ENCODE measurements at regions not wholly inside any gene's neighbourhood (a gene's known extent, or its start where the extent isn't known, plus 50 kb on each side); places are given as distances from the start of the nearest gene placed in this dataset.
"Not testable (repeated sequence)": the region's sequence is repeated elsewhere in the genome, so short reads cannot be mapped to it uniquely, and the experiment has no call there.

DNA sequence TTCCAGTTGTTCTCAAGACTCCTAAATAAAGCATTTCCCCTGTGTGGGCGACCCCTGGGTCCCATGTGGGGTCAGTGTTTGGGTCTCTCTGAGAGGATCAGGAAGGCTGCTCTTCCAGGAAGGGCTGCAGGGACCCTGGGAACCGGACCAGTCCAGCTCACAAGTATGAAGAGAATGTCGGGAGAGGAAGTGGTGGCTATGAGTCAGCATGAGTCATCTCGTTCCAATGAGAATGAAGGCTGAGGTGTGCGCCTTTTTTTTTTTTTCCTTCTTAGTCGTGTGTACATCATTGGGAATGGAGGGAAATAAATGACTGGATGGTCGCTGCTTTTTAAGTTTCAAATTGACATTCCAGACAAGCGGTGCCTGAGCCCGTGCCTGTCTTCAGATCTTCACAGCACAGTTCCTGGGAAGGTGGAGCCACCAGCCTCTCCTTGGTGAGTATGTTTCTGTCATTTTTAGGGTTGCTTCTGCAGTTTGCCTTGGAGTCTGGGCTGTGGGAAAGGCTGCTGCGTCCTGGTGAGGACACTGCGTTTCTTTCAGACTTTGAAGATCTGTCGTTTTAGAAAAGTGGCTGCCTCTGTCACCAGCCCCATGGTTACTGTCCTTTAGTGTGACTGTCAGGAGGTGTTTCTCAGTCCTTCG is 292.6 kb upstream of the PLGLB2 start:
- DNase-seq (ENCODE audit: low read depth); in situ Hi-C loops (cut with HindIII; ENCODE audit: low pct_unique_long_range_greater_than_20kb, low sequenced_read_pairs): not testable (repeated sequence)

DNA sequence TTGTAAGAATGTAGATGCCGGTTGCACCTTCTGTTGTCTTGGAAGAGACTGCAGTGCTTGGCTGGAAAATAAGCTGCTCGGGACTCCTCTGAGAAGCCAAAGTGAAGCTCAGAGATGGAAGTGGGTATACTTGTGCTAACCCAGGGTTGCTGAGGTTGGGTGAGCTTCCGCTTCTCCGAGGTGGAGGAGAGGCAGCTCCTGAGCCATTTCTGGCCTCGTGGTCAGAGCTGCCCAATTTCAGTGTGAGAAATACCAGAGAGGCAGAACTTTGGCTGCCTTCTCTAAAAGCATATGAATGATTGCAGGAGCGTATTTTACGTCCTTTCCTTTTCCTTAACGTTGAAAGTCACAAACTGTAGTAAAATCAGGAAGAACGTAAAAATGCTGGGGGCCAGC is 292.0 kb upstream of the PLGLB2 start:
- DNase-seq (ENCODE audit: low read depth); in situ Hi-C loops (cut with HindIII; ENCODE audit: low pct_unique_long_range_greater_than_20kb, low sequenced_read_pairs): not testable (repeated sequence)

DNA sequence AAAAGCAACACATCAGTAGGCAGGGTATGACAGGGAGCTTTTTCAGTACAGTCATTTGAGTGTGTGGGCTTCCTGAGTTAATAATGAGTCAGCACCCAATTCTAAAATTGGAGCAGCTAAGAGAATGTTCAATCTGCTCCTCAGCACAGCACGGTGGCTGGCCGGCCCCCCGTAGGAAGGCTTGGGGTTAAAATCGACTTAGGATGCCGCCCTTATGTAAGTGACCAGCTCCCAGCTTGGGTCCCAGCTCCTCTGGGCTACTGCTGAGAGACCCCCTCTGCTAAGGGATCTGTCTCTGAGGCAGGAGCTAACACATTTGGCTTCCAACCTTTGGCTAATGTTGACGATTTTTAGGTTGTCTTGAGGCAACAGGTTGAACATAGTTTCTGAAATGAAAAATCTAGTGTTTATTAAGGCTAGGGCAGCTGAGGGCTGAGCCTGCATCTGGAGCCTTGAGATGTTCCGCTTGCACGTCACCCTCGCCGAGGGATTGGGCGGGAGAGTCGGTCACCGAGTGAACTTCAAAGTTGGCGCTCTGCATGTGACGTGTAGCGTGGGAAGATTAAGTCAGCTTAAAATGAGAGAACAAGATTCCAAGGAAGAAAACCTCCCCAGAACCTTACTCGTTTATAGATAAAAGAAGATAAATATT is 291.3 kb upstream of the PLGLB2 start:
- in situ Hi-C loops (cut with HindIII; ENCODE audit: low pct_unique_long_range_greater_than_20kb, low sequenced_read_pairs), result not testable (repeated sequence)
- peak; percentile 52 for DNase-seq (ENCODE audit: low read depth)

DNA sequence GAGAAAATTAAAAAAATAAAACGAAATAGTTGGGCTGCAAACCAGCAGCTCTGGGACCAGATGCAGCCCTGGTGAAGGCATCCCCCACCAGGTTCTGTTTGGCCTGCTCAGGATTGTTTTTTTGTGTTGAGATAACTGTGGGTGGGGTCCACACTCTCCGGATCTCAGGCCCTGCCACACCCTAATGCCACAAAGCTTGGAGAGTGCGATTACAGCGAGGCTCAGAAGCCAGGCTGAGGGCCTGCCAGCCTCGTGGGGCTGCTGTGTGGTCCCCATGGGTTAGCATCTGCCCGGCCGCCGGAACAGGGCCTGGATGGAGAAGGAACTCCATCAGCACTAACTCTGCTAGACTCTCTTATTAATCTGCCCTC is 290.8 kb upstream of the PLGLB2 start:
- DNase-seq (ENCODE audit: low read depth); in situ Hi-C loops (cut with HindIII; ENCODE audit: low pct_unique_long_range_greater_than_20kb, low sequenced_read_pairs): not testable (repeated sequence)

DNA sequence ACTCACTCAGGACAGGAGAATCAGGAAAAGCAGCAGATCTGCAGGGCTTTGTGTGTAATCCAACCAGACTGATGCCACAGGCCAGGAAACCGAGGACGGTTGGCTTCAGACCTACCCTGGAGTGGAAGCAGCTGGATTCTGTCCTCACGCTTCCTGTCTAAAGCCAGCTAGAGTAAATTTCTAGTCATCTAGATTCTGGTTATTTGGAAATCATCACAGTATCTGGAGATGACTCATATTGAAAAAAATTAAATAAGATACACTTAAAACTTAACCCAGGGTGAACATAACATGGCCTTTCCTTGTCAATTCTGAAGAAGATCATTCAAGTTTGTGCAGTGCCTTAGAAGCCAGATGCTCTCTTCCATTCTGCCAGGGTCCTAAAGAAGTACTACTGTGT is 288.9 kb upstream of the PLGLB2 start:
- DNase-seq (ENCODE audit: low read depth); in situ Hi-C loops (cut with HindIII; ENCODE audit: low pct_unique_long_range_greater_than_20kb, low sequenced_read_pairs): not testable (repeated sequence)

DNA sequence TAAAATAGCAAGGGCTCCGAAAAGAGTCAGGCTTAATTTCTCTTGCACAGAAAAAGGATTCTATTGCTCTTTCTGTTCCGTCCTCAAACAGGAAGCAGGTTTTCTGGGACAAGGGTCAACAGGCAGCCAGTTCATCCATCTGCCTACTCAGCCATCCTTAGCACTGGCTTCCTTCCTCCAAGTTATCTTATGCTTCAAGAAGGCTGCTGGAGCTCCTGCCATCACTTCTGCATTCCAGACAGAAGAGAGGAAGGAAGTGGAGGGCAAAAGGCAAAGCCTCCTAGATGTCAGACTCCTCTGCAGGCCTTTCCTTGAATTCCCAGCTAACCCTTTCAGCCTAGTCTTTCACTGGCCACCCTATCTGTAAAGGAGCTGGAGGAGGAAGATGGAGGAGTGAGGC is 287.8 kb upstream of the PLGLB2 start:
- DNase-seq (ENCODE audit: low read depth); in situ Hi-C loops (cut with HindIII; ENCODE audit: low pct_unique_long_range_greater_than_20kb, low sequenced_read_pairs): not testable (repeated sequence)

DNA sequence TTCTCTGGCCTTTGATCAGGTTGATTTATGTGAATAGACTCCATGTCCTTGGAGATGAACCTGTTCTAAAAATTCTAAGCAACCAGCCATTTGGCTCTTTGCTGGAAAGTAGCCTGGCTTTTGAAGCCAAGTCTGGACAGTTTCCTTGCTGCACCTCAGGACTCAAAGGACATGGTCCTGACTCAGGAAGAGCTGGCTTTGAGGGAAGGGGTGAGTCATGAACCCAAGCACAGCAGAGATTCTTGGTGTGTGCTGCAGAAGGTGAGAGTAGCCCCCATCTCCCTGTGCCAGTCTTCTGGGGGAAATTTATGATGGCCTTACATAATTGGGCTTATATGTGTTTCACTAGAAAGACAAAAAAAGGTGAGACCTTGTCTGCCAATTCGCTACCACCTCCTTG is 287.2 kb upstream of the PLGLB2 start:
- DNase-seq (ENCODE audit: low read depth); in situ Hi-C loops (cut with HindIII; ENCODE audit: low pct_unique_long_range_greater_than_20kb, low sequenced_read_pairs): not testable (repeated sequence)

DNA sequence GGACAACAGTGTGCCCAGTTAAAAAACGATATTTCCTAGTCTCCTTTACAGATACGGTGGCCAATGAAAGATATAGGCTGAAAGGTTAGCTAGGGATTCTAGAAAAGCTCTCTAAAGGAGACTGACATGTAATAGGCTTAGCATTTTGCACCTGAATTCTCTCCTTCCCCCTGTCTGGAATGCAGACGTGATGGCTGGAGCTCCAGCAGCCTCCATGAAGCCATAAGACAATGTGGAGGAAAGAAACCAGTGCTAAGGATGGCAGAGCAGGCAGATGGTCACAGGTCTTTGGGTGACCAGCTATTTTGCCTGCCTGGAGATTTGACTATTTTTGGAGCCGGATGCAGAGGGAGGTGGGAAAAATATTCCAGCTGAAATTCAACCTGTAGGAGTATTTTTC is 286.2 kb upstream of the PLGLB2 start:
- in situ Hi-C loops (cut with HindIII; ENCODE audit: low pct_unique_long_range_greater_than_20kb, low sequenced_read_pairs), result not testable (repeated sequence)

DNA sequence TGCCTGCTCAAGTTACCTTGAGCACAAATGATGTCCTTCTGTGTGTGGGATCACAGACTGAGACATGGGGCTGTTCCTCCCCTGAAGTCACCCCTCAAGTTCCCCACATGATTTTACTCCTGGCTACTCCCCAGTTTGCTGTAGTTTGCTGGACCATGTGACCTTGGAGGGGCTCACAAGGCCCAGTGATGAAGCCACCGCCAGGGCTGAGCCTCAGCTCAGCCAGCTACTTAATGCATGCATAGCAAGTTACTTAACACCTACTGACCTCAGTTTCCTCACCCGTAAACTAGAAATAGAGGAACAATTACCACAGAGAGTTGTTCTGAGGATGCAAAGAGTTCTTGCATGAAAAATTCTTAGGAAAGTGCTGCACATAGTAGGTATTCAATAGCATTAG is 283.7 kb upstream of the PLGLB2 start:
- in situ Hi-C loops (cut with HindIII; ENCODE audit: low pct_unique_long_range_greater_than_20kb, low sequenced_read_pairs); DNase-seq (ENCODE audit: low read depth): not testable (repeated sequence)

More for the DNA sequence above, 286.2 kb upstream of the PLGLB2 start:
- DNase-seq (ENCODE audit: low read depth), result not testable (repeated sequence)

DNA sequence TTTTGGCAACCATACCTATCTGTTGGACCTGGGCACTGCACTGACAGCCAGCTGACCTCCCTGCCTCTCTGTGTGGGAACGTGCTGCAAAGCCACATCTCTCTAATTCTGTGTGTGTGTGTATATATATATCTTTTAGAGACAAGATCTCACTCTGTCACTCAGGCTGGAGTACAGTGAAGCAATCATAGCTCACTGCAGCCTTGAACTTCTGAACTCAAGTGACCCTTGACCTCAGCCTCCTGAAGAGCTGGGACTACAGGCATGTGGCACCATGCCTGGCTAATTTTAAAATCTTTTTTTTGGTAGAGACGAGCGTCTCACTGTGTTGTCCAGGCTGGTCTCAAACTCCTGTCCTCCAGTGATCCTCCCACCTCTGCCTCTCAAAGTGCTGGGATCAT is 282.2 kb upstream of the PLGLB2 start:
- in situ Hi-C loops (cut with HindIII; ENCODE audit: low pct_unique_long_range_greater_than_20kb, low sequenced_read_pairs); DNase-seq (ENCODE audit: low read depth): not testable (repeated sequence)

DNA sequence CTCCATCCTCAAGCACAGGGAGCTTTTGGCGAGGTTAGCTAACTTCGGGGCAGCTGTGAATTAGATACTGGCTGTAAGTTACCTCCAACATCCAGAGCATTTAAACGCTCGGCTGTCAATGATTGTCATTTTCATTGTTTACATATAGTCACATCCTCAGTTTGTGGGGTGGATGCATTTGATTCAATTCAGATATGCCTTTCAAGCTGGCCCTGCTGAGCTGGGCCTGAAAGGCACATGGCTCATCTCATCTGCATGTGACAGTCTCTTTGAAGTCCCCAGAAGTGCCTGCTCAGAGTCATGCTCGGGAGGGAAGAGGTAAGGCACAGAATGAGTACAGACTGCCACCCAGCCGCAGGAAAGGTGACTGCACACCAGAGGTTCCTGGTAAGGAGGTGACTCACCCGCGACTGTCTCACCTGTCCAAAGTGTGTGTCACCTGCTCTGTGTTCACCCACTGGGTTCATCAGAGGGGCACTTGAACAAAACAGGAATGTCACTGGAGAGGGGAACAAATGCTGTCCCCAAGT is 281.2 kb upstream of the PLGLB2 start:
- peak; percentile 40 for DNase-seq (ENCODE audit: low read depth)
- in situ Hi-C loops (cut with HindIII; ENCODE audit: low pct_unique_long_range_greater_than_20kb, low sequenced_read_pairs), result not testable (repeated sequence)

DNA sequence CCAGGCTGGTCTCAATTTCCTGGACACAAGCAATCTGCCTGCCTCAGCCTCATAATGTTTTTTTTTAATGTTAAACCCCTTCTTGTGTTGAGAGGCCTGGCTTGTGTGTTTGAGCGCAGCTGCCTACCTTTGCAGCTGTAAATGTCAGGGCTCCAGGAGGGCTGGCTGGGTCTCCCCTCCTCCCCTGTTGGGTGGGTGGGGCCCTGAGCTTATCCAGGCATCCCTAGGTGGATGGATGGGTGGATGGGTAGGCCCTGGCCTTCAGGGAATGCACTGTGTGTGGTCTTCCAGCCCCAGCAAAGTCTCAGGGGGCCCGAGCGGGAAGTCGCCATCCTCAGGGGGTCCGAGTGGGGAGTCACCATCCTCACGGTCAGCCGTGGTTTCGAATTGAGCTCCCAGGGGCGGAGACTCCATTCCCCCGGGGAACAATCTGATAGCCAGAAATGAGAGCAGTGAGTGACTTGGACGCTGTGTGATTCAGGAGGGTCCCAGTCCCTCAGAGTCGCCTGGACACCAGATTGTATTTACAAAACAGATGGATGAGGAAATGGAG is 279.4 kb upstream of the PLGLB2 start:
- in situ Hi-C loops (cut with HindIII; ENCODE audit: low pct_unique_long_range_greater_than_20kb, low sequenced_read_pairs); DNase-seq (ENCODE audit: low read depth): not testable (repeated sequence)

DNA sequence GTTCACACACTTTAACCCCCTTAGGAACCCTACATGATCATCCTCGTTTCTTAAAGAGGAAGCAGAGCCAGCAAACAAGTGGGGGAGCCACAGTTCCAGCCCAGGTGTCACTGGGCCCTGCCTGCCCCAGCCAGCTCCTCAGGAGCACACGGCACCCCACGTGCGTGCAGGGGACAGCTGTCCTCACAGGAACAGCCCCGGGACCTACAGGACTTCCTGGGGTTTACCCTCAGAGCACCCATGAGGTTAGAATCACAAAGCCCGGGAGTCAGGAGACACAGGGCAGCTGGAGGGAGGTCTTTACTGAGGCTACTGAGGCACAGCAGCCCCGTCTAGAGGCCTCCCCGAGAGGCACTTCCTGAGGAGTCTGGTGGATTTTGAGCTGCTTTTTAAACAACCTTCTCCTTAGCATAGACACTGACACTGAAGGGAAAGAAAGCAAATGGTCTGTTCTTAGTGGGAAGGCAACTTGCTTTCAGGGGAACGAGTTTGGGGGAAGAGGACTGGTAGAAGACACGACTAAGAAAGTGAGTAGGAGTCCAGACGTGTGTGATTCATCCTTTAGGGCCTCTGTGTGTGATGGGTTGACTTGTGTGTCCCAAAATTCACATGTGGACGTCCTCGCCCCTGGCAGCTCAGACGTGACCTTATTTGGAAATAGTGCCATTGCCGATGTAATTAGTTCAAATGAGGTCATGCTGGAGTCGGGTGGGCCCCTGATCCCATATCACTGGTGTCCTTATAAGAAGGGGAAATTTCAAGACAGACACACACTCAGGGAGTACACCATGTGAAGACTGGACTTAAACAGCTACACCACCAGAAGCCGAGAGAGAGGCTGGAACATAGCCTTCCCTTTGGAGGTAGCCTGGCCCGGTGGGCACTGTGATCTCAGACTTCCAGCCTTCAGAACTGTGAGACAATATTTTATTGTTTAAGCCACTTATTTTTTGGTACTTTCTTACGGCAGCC is 278.4 kb upstream of the PLGLB2 start:
- in situ Hi-C loops (cut with HindIII; ENCODE audit: low pct_unique_long_range_greater_than_20kb, low sequenced_read_pairs); DNase-seq (ENCODE audit: low read depth): not testable (repeated sequence)

DNA sequence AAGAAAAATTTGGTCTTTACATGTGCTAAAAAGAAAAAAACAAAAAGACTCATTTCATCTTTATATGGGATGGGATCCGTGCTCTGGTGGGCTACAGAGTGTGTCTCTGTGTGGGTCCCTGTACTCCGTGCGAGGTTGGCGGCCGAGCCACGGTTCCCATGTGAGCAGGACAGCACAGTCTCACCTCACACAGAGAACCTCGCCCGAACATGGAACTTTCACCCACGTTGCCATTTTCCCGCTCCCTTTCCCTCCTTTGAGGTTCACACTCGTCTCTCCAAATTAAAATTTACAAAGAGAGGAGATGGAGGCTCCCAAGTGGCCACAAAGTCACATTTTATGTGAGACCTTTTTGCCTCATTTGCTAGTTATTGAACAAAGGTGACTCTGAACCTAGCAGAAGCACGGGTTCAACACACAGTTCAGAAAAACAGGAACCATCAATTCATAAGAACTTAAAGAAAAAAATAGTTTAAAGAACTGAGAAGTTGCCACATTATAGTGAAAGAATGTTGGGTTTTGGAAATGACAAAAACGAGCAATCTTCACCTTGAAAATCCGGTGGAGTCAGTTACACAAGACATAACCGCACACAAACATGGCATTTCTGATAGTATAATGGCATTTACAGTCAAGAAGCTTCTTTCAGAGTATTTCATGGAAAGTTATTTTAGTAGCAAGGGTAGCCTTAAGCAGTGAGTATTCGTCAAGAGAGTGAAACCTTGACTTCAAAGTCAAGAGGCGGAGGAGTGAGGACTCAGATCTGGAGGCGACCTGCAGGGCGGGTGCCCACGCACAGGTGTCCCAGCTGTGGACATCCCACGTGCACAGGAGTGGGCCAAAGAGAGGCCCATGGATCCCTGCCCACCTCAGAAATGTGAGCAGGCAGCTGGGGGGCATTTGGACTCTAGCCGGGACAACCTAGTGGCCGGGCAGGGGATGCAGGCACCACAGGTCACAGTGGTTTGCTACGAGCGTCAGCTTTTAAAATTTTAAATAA is 277.2 kb upstream of the PLGLB2 start:
- DNase-seq (ENCODE audit: low read depth); in situ Hi-C loops (cut with HindIII; ENCODE audit: low pct_unique_long_range_greater_than_20kb, low sequenced_read_pairs): not testable (repeated sequence)

DNA sequence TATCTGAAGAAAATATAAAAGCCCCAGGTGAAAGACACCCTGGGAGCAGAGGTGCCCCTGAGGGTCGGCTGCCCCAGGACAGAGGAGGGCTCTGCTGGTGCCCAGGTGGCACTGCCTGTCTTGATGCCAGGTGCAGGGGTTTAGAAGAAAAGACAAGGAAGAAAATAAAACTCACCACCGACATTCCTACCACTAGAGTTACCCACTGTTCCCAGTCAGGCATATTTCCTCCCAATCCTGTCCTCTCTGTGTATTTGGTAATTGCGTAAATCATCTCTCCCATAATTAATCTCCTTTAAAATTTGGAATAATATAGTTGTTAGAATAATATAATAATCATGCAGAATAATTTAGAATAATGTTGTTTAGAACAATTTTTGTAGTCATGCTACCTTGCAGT is 276.4 kb upstream of the PLGLB2 start:
- in situ Hi-C loops (cut with HindIII; ENCODE audit: low pct_unique_long_range_greater_than_20kb, low sequenced_read_pairs); DNase-seq (ENCODE audit: low read depth): not testable (repeated sequence)

DNA sequence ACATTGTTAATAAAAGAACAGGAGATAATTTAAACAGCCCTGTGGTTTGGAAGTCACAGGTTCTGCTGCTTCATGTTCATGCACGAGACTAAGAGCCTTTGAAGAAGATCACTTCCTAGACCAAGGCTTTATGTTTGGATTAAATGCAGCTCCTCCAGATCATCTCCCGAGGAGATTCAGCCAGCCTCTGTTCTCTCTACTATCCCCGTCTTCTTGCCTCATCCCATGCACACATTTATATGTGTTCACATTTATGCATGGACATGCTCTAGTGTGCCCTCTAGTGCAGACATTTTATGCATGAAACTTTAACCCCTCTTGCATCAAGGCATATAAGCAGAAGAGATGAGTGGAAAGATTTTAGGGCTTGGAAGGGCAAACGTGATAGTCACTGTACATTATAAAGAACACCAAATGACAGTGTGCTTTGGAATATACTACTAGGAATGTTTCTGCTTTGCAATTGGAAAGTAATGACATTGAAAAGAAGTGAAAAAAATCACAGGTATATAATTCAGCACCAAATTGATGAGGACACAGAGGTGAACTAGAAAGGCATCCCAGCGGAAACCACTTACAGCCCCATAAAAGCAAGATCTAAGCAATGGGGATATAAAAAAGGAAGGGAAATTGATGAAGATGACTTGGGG is 271.5 kb upstream of the PLGLB2 start:
- in situ Hi-C loops (cut with HindIII; ENCODE audit: low pct_unique_long_range_greater_than_20kb, low sequenced_read_pairs), result not testable (repeated sequence)
- peak; percentile 12 for DNase-seq (ENCODE audit: low read depth)

DNA sequence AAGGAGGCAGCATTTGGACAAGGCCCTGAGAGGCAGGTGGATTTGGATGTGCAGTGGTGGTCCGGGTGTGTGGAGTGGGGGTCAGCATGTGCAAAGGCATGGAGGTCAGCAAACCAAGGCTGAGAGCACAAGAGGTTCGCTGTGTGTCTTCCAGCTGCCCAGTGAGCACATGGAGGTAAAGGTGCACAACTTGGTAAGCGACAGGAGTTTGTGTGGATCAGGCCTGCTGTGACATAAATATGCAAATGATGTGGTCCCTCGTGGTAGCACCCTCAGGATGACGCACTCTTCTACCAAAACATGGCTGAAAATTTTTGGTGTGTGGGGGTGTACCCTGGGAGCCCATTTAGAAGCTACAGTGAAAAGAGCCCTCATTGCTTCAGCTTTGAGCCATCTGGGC is 271.0 kb upstream of the PLGLB2 start:
- in situ Hi-C loops (cut with HindIII; ENCODE audit: low pct_unique_long_range_greater_than_20kb, low sequenced_read_pairs), result not testable (repeated sequence)

More for the DNA sequence above, 271.0 kb upstream of the PLGLB2 start:
- DNase-seq (ENCODE audit: low read depth), result not testable (repeated sequence)

All from Caki2 (cell line).